ENCODE measurements at regions not wholly inside any gene's neighbourhood (a gene's known extent, or its start where the extent isn't known, plus 50 kb on each side); places are given as distances from the start of the nearest gene placed in this dataset.

DNA sequence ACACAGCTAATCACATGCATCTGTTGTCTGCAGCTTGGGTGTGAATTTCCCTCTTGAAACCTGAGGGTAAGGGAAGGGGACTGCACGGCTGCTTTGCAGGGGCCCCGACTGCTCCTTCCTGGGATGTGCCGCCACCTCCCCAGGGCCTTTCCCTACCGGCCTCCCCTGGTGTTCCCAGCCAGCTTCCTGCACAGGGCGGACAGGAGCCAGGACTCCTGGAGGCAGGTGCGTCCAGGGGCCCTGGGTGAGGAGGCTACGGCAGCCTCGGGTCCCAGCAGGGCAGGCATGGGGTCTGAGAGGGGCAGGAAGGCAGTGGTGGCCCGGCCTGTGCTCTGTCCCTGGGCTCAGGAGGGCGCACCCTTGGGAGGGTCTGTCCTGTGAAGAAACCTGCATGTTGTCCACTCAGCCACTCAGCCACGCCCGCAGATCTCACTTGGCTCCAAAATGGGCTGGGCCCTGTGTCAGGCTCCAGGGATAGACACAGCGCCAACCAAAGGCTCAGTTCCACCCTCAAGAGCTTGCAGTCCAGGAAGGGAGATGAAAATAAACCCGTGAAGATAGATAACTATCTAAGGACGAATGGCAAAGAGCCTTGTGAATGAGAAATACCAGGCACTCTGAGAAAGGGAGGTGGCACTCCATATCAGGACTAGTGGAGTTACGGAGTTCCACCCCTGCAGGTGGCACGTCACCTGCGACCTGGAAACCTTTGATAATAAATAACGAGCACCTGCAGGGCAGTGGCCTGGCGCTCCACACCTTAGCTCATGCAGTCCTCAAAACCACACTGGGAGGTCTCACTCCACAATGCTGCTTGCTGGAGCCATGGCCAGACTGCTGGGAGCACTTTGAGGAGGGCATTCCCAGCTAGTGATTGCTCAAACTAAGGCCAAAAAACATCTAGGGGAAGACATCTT, 427.4 kb downstream of the AACS start:
- no peak for DNase-seq (ENCODE audit: low read depth in 2 of 2)

DNA sequence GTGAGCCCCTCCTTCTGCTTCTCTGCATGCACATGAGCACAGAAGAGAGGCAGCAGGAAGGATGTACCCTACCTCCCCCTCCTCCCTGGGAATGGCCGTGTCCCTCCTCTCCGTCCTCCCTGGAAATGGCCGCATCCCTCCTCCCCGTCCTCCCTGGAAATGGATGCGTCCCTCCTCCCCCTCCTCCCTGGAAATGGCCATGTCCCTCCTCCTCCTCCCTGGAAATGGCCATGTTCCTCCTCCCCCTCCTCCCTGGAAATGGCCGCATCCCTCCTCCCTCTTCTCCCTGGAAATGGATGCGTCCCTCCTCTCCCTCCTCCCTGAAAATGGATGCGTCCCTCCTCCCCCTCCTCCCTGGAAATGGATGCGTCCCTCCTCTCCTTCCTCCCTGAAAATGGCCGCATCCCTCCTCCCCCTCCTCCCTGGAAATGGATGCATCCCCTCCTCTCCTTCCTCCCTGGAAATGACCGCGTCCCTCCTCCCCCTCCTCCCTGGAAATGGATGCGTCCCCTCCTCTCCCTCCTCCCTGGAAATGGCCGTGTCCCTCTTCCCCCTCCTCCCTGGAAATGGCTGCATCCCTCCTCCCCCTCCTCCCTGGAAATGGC, 428.6 kb downstream of the AACS start:
- DNase-seq (ENCODE audit: low read depth in 2 of 2): no peak

DNA sequence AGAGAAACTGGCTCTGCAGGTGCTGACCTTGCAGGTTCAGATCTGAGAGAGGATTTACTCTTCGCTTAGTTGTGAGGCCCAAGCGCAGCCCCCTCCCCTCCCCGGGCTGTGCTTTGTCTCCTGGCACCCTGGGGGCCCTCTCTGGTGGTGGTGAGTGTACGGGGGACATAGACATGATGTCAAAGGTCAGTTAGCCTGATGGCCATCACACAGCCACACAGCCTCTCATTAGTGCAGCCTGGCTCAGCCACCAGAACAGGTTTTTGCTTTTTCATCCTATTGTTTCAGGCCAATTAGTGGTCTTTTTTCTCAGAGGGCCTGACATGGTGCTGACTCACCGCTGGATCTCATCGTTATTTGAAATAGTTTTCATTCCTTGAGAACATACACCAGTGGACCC, 437.9 kb downstream of the AACS start:
- DNase-seq (ENCODE audit: low read depth in 2 of 2): no peak

DNA sequence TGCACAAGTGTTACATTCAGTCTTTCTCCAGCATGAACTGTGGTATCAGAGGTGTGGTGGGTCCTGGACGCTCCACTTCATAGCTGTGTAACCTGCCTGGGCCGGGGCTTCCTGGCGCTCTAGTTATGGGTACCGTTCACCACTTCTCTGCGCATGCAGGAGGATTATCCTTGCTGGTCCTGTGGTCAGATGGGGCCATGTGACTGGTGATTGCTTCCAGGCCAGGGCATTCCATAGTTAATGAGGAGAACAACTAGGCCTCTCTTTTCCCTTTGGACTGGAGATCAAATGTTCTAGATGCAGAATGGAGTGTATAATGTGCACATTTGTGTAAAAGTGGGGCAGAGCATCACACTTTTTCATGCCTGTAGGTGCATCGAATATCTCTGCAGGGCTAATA, 444.0 kb downstream of the AACS start:
- DNase-seq (ENCODE audit: low read depth in 2 of 2): no peak

DNA sequence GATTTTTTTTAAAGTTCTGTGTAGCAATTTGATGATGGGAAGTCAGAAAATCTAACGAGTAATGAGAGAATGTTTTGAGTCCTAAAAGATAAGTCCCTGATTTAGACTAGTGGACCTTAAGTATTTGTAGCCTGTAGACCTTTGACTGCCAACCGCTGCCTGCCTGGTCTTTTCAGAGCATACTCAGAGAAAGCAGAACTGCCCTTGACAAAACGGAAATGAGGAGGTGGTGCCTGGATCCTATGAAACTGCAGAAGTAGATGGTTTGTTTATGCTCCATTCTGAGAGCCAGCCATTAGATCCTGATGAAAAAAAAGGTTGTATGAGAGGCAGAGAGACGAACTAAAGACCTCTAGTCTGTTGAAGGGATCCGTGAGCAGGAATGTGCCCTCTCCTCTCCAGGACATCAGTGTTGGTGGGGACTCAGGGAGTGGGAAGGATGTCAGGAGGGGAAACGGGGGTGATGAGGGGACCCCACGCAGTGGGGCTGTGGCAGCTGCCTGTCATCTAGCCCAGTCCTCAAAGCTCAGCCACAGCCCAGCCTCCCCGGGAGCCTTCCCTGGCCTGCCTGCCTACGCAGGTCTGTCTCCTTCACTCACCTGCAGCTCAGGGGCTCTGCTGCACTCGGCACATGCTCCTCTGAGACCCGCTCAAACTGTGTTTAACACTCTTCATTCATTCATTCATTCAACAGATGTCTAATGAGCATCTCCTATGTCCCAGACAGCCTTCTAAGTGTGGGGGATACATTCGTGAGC, 447.5 kb downstream of the AACS start:
- DNase-seq (ENCODE audit: low read depth in 2 of 2): no peak

DNA sequence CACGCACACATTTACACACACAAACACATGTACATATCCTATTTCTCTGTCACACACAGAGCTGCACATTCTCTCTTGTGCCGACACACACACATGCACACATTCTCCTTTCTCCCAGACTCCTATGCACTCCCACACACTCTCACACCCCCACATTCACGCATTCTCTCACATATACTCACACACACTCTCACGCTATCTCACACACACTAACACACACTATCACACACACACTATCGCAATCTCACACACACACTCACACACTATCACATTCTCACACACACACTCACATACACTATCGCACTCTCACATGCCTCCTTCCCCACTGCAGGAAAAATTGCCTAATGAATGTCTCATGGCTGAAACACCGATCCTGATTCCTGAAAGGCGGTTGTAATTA, 450.7 kb downstream of the AACS start:
- no peak for DNase-seq (ENCODE audit: low read depth in 2 of 2)

DNA sequence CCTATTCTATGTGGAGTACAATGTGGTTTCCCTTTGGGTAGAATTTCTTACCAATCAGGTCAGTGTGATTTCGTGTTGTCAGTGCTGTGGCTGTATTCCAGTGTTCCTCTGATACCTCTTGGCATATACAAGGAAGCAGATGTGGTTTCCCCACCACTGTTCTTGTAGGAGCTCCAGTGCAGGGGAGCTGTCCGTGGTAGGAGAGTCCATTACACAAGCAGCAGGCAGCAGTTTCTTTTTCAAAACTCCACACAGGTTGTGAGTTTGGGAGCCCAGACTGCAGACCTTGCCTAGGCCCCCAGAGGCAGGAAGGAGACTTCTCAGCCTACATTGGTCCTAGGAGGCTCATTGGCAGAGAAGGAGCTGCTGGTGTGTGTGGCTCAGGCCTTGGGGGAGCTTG, 452.8 kb downstream of the AACS start:
- DNase-seq (ENCODE audit: low read depth in 2 of 2): no peak

DNA sequence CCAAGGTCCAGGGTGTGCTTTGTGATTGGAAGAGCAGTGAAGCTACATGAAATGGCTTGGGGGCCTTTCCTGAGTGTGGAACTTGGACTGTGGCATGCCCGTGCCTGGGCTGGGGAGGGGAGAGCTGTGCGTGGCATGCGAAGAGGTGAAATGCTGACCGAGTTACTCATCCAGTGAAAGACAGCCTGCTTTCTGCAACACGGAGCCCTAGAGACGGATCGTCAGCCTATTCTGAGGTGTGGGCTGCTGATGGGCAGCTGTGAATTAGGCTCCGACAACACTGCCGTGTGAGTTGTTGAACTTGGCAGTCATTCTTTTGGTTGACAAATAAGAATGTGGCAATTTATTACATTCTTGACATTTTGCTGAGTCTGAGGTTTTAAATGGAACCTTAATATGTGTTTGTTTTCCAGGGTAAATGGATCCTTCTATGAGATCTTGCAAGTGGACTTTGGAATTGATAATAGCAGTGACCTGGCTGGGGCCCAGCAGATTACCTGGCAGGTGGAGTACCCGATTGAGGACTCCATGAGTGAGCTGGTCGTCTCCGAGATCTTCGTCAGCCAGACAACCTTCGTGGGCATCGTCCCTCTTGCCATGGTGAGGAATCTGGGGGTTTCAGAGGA, 453.9 kb downstream of the AACS start:
- no peak for DNase-seq (ENCODE audit: low read depth in 2 of 2)

DNA sequence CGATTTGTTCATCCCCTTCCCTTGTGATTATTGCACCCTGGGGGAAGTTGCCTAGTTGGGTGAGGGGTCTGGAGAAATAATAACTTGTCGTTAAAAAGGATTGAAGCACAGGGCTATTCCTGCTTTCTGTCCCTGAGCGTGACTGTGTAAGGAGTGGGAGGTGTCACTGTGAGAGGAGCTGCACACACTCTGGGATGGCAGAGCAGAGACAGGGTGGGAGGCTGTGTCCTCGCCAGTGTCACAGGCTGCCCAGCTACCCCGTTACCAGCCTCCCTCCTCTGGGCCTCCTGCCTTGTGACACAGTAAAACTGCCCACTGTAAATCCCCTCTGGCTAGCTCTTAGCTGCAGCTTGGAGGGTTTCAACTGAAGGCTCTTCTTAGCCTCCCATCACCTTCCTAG, 460.6 kb downstream of the AACS start:
- DNase-seq (ENCODE audit: low read depth in 2 of 2): no peak

DNA sequence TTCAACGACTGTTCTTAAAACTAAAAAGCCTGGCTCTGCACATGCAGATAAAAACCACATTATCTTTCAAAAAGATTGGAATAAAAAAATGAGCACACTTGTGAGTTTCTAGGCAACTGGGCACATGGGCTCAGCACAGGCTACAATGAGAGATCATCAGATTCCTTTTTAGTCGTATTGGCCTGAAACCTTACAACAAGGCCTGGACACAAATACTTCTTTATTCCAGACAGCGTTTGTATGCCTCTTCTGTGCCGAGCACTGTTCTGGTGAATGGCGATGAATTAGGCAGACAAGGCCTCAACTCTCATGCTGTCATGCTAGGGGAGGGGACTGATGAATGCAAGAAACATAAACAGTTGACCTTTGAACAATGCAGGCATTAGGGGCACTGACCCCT, 463.0 kb downstream of the AACS start:
- DNase-seq (ENCODE audit: low read depth in 2 of 2): no peak

DNA sequence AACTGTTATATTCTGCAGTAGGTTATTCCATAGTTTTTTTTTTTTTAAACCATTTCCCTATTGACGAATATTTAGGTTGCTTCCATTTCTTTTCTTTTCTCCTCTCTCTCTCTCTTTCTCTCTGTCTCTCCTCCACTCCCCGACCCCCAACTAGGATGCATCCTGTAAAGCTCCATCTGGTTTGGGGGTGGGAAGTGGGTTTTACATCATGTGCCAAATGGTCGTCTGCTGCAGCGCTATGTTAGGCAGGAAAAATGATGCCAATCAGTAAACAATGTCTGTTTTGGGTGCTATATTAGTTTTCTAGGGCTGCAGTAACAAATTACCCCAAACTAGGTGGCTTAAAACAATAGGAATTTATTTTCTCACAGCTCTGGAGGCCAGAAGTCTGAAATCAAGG, 465.0 kb downstream of the AACS start:
- no peak for DNase-seq (ENCODE audit: low read depth in 2 of 2)

DNA sequence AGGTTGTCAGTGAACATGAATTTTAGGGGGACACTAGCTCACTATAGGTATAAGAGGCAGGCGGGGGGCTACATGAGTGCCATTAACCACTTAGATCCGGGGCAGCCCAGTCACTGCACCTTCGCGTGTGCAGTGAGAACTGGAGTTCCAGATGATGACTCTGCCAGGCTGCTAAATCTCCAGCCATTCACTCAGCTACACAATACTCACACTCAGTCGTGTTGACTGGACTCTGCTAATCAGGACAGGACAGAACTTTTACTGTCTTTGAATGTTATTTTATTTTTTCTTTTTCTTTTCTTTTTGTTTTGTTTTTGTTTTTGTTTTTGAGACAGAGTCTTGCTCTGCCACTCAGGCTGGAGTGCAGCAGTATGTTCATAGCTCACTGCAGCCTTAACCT, 465.6 kb downstream of the AACS start:
- no peak for DNase-seq (ENCODE audit: low read depth in 2 of 2)

DNA sequence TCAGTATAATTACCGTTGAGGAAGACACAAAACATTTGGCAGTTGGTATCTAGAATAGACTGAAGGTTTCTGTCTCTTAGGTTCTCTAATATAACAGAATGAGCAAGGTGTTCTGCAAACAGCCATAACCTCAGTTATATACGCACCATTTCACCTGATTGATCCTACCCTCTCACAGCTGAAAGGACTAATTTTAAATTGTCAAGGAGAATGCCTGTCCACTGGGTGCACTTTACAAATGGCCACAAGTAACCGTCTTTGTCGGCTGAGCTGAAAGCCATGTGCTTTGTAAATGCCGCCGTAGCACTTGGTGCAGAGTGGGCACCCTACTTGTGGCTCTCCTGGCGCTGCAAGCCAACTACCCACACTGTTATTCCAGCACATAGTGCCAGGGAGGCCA, 466.3 kb downstream of the AACS start:
- no peak for DNase-seq (ENCODE audit: low read depth in 2 of 2)

DNA sequence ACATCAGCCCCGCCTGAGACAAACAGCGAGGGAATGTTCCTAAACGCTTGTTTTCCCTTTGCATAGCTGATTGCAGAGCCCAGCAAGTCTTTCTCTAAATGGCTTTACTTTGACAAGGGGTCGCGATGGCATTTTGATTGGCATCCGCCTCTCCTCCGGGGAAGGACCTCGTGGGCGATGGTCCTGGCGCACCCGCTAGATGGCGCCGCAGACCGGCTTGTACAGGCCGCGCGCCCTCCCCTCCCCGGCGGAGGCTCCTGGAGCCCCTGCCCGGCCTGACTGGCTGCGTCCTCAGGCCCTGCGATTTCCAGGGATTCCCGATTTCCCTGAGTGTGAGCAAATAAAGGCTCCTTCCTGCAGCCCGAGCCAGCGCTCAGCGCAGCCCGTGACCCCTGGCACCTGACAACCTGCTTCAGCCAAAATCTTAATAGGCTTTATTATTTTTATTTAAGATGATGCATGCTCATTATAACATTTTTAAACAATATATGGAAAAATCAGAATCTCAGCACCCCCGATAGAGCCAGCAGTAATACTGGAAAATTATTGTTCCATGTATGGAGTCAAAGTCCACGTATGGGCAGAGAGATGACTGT, 468.3 kb downstream of the AACS start:
- DNase-seq (ENCODE audit: low read depth in 2 of 2): peak in 1 of 2 donors; percentile 7

DNA sequence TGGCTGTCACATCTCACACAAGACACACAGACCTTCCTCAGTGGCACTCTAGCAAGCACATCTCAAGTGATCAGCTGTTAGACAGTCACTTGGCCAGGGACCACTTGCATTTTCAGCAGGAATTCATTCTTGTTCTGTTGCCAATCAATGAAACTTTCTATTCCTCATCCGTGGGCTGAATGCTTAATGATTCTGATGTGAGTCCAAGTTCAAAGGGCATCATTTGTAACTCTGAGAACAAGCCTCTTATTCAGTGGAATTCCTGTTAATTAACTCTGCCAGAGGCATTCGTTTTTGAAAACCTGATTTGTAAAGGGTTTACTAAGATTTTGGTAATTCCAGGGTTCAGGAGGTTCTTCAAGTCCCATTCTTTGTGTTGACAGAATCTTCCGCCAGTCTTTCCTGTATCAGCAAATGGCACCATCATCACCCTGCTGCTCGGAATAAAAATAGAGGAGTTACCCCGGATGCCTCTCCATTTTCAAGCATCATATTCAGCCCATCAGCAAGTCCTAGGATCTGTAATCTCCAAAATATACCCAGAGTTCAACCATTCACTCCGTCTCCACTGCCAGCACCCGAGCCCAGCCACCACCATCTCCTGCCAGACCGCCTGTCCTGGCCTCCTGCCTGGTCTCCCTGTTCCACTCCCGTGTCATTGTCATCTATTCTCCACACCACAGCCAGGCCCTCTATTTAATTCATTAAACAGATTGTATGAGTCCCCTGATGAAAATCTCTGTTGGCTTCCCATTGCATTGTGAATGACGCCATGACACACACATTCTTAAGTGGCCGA, 473.4 kb downstream of the AACS start:
- no peak for DNase-seq (ENCODE audit: low read depth in 2 of 2)

DNA sequence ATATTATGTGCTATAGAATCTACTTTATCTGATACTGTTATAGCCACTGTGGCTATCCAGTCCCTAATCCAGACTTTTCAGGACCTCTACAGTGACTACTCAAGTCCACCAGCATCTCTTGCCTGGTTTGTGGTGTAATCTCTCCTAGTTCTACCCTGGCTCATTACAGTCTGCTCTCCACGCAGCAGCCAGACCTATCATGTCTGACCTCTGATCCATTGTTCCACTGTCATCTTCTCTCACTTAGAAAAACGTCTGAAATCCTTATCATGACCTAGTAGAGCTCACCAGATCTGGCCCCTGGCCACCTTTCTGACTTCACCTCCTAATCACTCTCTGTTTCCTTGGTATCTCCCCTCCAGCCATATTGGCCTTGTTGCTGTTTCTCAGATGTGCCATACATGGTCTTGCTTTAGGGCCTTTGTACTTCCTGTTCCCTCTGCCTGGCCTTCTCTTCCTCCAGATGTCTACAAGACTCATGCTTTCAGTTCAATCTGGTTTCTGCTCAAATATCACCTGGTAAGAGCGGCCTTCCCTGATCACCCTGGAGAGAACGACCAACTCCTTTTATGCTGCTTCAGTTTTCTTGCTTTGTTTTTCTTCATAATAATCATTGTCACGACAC, 475.5 kb downstream of the AACS start:
- DNase-seq (ENCODE audit: low read depth in 2 of 2): no peak

DNA sequence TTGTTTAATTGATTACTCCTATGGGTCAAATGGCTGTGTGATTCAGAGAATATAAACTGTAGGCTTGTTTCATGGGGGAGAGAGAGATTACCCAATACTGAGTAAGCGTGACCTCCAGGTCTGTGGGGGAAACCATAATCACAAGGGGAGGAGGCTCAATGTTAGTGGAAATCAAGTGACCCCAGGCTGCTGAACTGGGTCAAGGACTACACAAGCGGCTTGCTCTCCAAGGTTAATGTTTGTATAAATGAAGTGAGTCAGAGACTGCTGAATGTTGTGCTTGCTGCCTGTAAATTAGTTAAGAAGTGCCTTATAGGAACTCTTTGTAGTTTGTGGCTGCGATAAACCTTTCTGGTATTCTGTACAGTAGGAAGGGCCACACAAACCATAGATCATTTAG, 479.7 kb downstream of the AACS start:
- no peak for DNase-seq (ENCODE audit: low read depth in 2 of 2)

DNA sequence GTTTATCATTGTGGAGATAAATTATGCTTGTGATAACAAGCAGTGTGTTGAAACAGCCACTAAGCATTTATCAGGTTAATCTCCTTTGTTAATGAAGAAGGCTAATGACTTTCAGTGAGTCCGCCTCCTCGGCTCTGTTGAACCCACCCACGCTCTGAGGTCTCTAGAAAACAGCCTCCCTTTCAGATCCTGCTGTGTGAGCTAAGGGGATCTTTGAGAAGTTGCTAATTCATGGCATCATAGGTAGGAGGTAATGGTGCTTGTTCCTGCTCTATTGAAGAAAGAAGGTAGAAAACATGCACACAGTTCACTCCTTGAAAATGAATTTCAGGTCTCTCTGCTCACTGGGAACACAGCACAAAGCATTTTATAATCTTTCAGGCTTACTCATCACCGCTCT, 483.9 kb downstream of the AACS start:
- no peak for DNase-seq (ENCODE audit: low read depth in 2 of 2)

DNA sequence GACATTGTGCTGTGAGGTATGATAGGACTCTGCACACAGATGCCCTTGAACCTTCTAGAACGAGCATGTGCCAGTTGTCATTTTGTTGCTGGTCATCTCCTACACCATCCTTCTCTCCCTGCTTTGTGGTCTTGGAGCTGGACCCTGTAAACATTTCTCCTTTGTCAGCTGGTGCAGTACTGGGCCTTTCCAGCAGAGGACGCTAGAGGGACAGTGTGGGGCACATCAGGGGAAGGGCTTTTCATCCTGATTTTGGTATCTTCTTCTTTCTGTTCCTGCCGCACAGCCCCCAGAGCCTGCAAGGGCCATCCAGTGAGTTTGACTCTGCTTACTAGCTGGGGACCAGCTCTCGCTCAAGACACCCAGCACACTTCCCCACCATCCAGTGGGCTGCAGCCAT, 484.6 kb downstream of the AACS start:
- no peak for DNase-seq (ENCODE audit: low read depth in 2 of 2)

DNA sequence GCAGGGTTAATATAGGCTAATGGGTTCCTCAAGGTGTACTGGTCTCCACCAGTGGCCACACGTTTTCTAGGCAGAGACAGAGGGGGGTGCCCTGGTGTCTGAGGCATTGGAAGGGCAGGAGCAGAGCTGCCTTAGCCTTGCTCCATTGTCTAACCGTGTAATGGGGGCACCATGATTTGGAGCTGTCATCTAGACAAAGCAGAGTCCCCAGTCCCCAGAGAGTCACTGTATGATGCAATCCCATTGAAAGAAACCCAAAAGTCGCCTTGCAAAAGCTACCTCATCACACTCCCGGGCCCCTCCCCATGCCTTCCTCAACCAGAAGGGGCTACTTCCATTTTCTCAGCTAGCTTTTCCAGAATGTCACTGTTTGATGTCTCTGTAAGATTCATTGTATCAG, 487.1 kb downstream of the AACS start:
- DNase-seq (ENCODE audit: low read depth in 2 of 2): no peak
